ENCODE measurements at regions not wholly inside any gene's neighbourhood (a gene's known extent, or its start where the extent isn't known, plus 50 kb on each side); places are given as distances from the start of the nearest gene placed in this dataset.
A peak's percentile ranks its signal among the peaks of the same experiment; 100 is the strongest.

GRCh38 chr12:116404913-116405611, 127.6 kb upstream of the MED13L start:
- DNase-seq = no peak

- DNase-seq = peak; percentile 77
These were observed 129.0 kb upstream of the MED13L start for GRCh38 chr12:116406529-116406928.

DNA sequence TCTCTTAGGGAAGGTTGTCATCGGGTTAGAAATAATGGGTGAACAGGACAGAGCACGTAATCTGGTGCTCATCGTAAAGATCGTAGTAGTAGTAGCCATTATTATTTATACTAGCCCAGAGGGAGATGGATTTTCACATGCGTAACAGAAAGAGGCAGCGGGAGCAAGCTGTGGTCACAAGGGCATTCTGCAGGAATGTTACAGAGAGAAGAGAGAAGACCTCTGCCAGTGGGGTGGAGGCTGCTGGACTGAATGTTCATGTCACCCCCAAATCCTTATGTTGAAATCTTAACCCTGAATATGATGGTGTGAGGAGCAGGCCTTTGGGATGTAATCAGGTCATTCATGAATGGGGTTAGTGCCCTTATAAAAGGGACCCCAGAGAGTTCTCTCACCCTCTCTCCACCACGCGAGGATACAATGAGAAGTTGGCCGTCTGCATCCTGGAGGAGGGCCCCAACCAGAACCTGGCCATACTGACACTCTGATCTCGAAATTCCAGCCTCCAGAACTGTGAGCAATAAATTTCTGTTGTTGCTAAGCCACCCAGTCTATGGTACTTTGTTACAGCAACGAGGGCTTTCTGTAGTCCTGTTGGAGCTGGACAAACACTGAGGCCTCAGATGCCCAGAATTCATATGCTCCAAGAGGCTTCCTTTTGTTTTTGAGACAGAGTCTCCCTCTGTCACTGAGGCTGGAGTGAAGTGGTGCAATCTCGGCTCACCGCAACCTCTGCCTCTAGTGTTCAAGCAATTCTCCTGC, 131.2 kb upstream of the MED13L start:
- DNase-seq = no peak

DNA sequence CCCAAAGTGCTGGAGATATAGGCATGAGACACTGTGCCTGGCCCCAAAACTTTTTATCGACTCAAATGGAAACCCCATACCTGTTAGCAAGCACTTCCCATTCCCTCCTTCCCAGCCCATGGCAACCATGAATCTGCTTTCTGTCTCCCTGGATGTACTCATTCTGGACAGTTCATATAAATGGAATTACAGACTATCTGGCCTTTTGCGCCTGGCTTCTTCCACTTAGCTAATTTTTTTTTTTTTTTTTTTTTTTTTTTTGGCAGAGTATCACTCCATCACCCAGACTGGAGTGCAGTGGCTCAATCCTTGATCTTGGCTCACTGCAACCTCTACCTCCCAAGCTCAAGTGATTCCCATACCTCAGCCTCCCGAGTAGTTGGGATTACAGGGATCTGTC, 134.5 kb upstream of the MED13L start:
- no peak for DNase-seq

GRCh38 chr12:116414891-116415290, 137.4 kb upstream of the MED13L start:
- no peak for DNase-seq

GRCh38 chr12:116415408-116416108, 138.1 kb upstream of the MED13L start:
- DNase-seq = no peak

GRCh38 chr12:116416166-116416565, 138.7 kb upstream of the MED13L start:
- no peak for DNase-seq

DNA sequence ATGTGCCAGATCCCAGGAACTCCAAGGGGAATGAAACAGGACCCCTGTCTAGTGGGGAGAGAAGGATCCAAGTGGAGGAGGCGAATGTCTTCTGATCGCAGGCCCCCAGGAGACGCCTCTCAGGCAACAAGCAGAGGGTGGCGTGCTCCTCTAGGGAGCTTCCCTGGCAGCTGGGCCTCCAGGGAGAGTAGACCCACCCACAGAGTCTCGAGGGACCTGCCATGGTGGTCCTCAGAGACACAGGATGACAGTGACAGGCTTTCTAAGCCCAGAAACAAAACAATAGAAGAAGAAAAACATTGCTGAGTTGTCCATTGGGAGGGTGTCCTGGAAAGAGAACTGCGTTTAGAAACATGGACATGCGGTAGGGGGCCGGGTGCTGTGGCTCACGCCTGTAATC, 140.6 kb upstream of the MAP1LC3B2 start:
- DNase-seq = no peak

DNA sequence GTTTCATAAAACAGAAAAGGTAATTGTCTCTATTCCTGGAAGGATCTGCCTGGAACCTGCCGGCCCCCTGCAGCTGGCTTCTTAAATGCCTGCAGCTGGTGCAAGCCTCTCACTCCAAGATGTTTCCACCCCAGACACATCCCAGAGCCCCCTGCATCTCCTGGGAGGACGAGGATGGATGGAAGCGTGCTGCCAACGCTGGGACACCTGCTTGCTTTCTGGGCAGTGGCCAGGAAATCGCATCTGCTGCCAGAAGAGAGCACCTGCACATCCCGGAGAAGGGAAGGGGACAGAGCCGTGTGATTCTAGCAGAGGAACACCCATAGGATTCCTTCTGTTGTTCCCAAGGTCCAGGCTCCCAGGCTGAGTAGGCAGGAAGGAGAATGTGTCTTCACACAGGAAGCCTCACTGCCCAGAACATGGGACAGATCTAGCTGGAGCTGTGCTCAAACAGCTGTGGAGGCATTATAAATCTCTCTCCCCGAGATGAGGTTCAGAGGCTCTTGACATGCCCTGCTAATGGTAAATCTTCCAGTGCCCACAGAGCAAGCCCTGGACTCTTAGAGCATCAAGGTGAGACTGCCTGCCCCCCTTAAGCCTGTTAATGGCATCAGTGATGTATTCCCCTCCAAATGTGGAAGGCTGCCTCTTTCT, 138.8 kb upstream of the MAP1LC3B2 start:
- DNase-seq = no peak

- no peak for DNase-seq
These were observed 137.2 kb upstream of the MAP1LC3B2 start for GRCh38 chr12:116421785-116422538.

- no peak for DNase-seq
These were observed 136.1 kb upstream of the MAP1LC3B2 start for GRCh38 chr12:116423094-116423493.

GRCh38 chr12:116425256-116426193, 133.7 kb upstream of the MAP1LC3B2 start:
- DNase-seq = no peak

GRCh38 chr12:116426391-116427136, 132.6 kb upstream of the MAP1LC3B2 start:
- DNase-seq = peak; percentile 76

DNA sequence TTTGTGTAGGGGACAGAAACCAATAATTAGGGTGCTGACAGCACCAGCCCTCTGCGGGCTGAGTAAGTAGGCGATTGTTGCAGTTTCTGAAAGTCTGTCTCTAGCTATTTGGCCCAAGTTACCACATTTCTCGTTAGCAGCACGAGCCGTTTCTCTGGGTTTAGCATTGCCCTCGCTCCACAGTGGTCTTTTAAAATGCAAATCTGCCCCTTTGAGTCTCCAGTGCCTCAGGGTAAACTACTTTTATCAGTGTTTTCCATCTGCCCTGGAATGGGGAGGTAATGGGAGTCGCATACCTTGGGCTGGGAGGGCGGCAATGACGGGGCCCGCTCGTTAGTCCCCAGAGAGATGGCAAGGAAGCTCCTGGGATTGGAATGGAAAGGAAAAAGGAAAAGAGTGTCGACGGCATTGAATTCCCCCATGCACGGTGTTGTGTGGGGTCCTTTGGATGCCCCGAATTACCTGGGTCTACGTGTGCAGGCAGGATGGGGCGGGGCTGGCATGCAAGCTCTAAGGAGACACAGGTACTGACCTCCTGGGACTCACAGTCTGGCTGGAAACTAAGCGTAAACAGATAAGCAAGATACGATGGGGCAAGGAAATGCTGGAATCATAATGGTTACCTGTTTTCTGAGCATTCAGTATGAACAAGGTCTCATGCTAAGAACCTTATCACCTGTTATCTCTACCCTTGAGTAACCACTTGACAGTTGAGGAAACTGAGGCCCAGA, 131.8 kb upstream of the MAP1LC3B2 start:
- DNase-seq = no peak

DNA sequence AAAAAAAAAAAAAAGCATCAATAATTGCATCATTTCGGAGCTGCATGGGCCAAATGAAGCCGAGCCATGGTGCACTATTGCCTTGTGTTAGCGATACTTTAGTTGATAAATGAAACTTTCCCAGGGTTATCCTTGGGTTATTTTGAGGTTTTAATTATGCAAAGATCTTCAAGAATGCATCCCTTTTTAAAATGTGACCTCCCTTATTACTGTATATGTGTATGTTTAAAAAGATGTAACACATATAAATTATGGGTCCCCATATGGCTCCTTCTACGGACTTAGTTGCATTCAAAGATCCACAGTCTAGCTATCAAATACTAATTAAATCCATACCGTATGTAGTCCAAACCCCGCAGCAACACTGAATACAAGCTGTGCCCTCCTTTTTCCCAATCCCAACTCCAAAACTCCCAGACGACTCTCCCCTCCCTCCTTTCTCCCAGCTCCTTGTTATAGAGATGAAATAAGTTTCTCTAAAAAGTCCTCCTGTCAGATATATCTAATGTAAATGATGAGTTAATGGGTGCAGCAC, 129.3 kb upstream of the MAP1LC3B2 start:
- DNase-seq = no peak

GRCh38 chr12:116430911-116431565, 128.1 kb upstream of the MAP1LC3B2 start:
- DNase-seq = no peak

- DNase-seq = no peak
These were observed 127.4 kb upstream of the MAP1LC3B2 start for GRCh38 chr12:116431677-116432300.

DNA sequence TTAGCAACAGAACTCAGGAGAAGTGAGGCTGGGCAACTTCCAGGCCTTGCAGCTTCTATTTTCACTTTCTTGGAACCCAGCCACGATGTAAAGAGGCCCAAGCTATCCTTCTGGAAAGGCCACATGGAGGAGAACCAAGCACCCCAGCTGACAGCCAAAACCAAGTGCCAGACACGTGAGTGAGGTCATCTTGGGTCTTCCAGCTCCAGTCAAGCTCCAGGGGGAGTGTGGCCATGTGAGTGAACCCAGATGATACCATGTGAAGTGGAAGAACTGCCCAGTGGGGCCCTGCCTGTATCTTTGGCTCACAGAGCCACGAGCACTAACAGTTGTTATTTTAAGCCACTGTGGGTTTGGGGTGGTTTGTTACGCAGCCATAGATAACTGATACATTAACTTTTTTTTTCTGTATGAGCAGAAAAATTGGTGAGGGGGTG, 126.8 kb upstream of the MAP1LC3B2 start:
- DNase-seq = peak; percentile 54

Data from hindlimb muscle (tissue), 1 donor.